SK-N-SH treated with all-trans-retinoic acid at 6 μM for 48 hours (cell line): ENCODE measurements at regions not wholly inside any gene's neighbourhood (a gene's known extent, or its start where the extent isn't known, plus 50 kb on each side); places are given as distances from the start of the nearest gene placed in this dataset.

ENCODE experiments used
- ATAC-seq: fragments of 200-7000 bp; cut with Tn5 transposase; 3 replicates; pipeline ENCODE4 v1.9.1; 2020; ENCODE audit warnings: mild to moderate bottlenecking, moderate library complexity
- ARNTL ChIP-seq: fragments of 450-650 bp; formaldehyde crosslinking; IDR thresholded peaks from 2 replicates; pipeline ENCODE4 v1.5.0; 2020; ENCODE audit warnings: low read depth, mild to moderate bottlenecking, moderate library complexity, borderline replicate concordance
- CSDC2 ChIP-seq: fragments of 250-450 bp; sonication (Bioruptor Pico); IDR thresholded peaks from 2 replicates; pipeline ENCODE4 v1.5.0; 2020; ENCODE audit warnings: mild to moderate bottlenecking, moderate library complexity
- CSRNP3 ChIP-seq: fragments of 250-450 bp; sonication (Bioruptor Pico); IDR thresholded peaks from 2 replicates; pipeline ENCODE4 v1.5.1; 2021; ENCODE audit warnings: mild to moderate bottlenecking, moderate library complexity
- ESRRG ChIP-seq: fragments of 250-450 bp; sonication (Bioruptor Pico); IDR thresholded peaks from 2 replicates; pipeline ENCODE4 v1.6.1; 2021; ENCODE audit warnings: mild to moderate bottlenecking
- GLIS3 ChIP-seq: fragments of 250-450 bp; sonication (Bioruptor Pico); IDR thresholded peaks from 2 replicates; pipeline ENCODE4 v1.5.0; 2020; ENCODE audit warnings: mild to moderate bottlenecking, moderate library complexity
- ISL1 ChIP-seq: fragments of 250-450 bp; sonication (Bioruptor Pico); IDR thresholded peaks from 2 replicates; pipeline ENCODE4 v2.1.2; 2022; ENCODE audit warnings: mild to moderate bottlenecking, moderate library complexity
- OSR1 ChIP-seq: fragments of 250-450 bp; sonication (Bioruptor Pico); IDR thresholded peaks from 2 replicates; pipeline ENCODE4 v1.8.0; 2022; ENCODE audit warnings: moderate library complexity, mild to moderate bottlenecking, inconsistent platforms
- POU6F1 ChIP-seq: fragments of 250-450 bp; sonication (Bioruptor Pico); IDR thresholded peaks from 2 replicates; pipeline ENCODE4 v1.8.0; 2021; ENCODE audit warnings: low read depth, mild to moderate bottlenecking, moderate library complexity, borderline replicate concordance
- RARB ChIP-seq: fragments of 250-450 bp; sonication (Bioruptor Pico); IDR thresholded peaks from 2 replicates; pipeline ENCODE4 v1.8.0; 2021; ENCODE audit warnings: mild to moderate bottlenecking, moderate library complexity
- SNAI2 ChIP-seq: fragments of 250-450 bp; sonication (Bioruptor Pico); IDR thresholded peaks from 2 replicates; pipeline ENCODE4 v1.5.0; 2020; ENCODE audit warnings: mild to moderate bottlenecking, moderate library complexity
- TCF4 ChIP-seq: fragments of 250-450 bp; sonication (Bioruptor Pico); IDR thresholded peaks from 2 replicates; pipeline ENCODE4 v1.8.0; 2021; ENCODE audit warnings: mild to moderate bottlenecking, moderate library complexity, borderline replicate concordance
- TOX ChIP-seq: fragments of 250-450 bp; sonication (Bioruptor Pico); IDR thresholded peaks from 2 replicates; pipeline ENCODE4 v1.8.0; 2021; ENCODE audit warnings: mild to moderate bottlenecking, moderate library complexity, borderline replicate concordance
- TSHZ2 ChIP-seq: fragments of 250-450 bp; sonication (Bioruptor Pico); IDR thresholded peaks from 2 replicates; pipeline ENCODE4 v1.5.0; 2020; ENCODE audit warnings: mild to moderate bottlenecking, moderate library complexity
- ZC3H10 ChIP-seq: fragments of 250-450 bp; sonication (Bioruptor Pico); IDR thresholded peaks from 2 replicates; pipeline ENCODE4 v1.5.1; 2021; ENCODE audit warnings: mild to moderate bottlenecking, moderate library complexity
- ZFP3 ChIP-seq: fragments of 250-450 bp; sonication (Bioruptor Pico); IDR thresholded peaks from 2 replicates; pipeline ENCODE4 v1.5.0; 2020; ENCODE audit warnings: mild to moderate bottlenecking, moderate library complexity
- ZFP30 ChIP-seq: fragments of 450-650 bp; formaldehyde crosslinking; IDR thresholded peaks from 2 replicates; pipeline ENCODE4 v1.5.0; 2022; ENCODE audit warnings: mild to moderate bottlenecking, moderate library complexity
- ZNF565 ChIP-seq: fragments of 450-650 bp; formaldehyde crosslinking; conservative IDR thresholded peaks from 2 replicates; pipeline ENCODE4 v1.5.0; 2020; ENCODE audit warnings: low read depth, mild to moderate bottlenecking, moderate library complexity
- ZNF8 ChIP-seq: fragments of 450-650 bp; formaldehyde crosslinking; IDR thresholded peaks from 2 replicates; pipeline ENCODE4 v1.5.0; 2020; ENCODE audit warnings: mild to moderate bottlenecking, moderate library complexity
- TF ChIP-seq, protein P1 (sequence below): fragments of 250-450 bp; sonication (Bioruptor Pico); IDR thresholded peaks from 2 replicates; pipeline ENCODE4 v1.5.1; 2020; ENCODE audit warnings: low read depth, mild to moderate bottlenecking, moderate library complexity
- TF ChIP-seq, protein P2 (sequence below): fragments of 250-450 bp; sonication (Bioruptor Pico); IDR thresholded peaks from 2 replicates; pipeline ENCODE4 v1.8.0; 2020; ENCODE audit warnings: mild to moderate bottlenecking, moderate library complexity, borderline replicate concordance

DNA sequence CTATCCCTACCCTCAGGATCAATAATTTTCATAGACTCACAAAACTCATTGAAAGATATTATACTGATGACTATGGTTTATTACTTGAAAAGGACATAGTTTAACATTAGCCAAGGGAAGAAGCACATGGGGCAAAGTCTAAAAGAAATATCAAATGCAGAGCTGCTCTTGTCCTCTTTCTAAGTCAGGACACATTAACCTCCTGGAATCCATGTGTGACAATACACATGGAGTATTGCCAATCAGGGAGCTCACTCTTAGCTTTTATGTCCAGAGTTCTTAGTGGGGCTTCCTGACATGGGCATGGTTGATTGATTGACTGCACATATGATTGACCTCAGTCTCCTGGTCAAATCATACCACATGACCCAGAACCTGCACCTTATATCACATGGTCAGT is 165.5 kb upstream of the COX7C start:
- ATAC-seq = no peak
- TF ChIP-seq TSHZ2 (CRISPR knock-in tag) = no peak
- TF ChIP-seq GLIS3 = no peak
- TF ChIP-seq TOX (CRISPR knock-in tag) = no peak
- no peak for TF ChIP-seq CSDC2
- no peak for TF ChIP-seq TCF4 (CRISPR knock-in tag)
- TF ChIP-seq, protein P1, sequence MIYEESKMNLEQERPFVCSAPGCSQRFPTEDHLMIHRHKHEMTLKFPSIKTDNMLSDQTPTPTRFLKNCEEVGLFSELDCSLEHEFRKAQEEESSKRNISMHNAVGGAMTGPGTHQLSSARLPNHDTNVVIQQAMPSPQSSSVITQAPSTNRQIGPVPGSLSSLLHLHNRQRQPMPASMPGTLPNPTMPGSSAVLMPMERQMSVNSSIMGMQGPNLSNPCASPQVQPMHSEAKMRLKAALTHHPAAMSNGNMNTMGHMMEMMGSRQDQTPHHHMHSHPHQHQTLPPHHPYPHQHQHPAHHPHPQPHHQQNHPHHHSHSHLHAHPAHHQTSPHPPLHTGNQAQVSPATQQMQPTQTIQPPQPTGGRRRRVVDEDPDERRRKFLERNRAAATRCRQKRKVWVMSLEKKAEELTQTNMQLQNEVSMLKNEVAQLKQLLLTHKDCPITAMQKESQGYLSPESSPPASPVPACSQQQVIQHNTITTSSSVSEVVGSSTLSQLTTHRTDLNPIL (CRISPR knock-in tag) = no peak
- no peak for TF ChIP-seq ARNTL
- TF ChIP-seq ZC3H10 (CRISPR knock-in tag) = no peak
- TF ChIP-seq, protein P2, sequence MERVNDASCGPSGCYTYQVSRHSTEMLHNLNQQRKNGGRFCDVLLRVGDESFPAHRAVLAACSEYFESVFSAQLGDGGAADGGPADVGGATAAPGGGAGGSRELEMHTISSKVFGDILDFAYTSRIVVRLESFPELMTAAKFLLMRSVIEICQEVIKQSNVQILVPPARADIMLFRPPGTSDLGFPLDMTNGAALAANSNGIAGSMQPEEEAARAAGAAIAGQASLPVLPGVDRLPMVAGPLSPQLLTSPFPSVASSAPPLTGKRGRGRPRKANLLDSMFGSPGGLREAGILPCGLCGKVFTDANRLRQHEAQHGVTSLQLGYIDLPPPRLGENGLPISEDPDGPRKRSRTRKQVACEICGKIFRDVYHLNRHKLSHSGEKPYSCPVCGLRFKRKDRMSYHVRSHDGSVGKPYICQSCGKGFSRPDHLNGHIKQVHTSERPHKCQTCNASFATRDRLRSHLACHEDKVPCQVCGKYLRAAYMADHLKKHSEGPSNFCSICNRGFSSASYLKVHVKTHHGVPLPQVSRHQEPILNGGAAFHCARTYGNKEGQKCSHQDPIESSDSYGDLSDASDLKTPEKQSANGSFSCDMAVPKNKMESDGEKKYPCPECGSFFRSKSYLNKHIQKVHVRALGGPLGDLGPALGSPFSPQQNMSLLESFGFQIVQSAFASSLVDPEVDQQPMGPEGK (CRISPR knock-in tag) = no peak
- no peak for TF ChIP-seq ZNF8 (CRISPR knock-in tag)
- TF ChIP-seq SNAI2 (CRISPR knock-in tag) = no peak
- TF ChIP-seq ZFP30 = no peak
- no peak for TF ChIP-seq ISL1 (CRISPR knock-in tag)
- no peak for TF ChIP-seq POU6F1
- TF ChIP-seq OSR1 (CRISPR knock-in tag) = no peak
- no peak for TF ChIP-seq CSRNP3
- no peak for TF ChIP-seq RARB
- no peak for TF ChIP-seq ZFP3 (CRISPR knock-in tag)
- no peak for TF ChIP-seq ZNF565 (CRISPR knock-in tag)
- TF ChIP-seq ESRRG = no peak

- TF ChIP-seq, protein P2 (CRISPR knock-in tag) = no peak
- TF ChIP-seq SNAI2 (CRISPR knock-in tag) = no peak
- ATAC-seq = no peak
Observed at GRCh38 chr5:86460519-86460918, 157.2 kb upstream of the COX7C start.
